SH-SY5Y (cell line): ENCODE measurements at regions not wholly inside any gene's neighbourhood (a gene's known extent, or its start where the extent isn't known, plus 50 kb on each side); places are given as distances from the start of the nearest gene placed in this dataset.

ENCODE experiments used
- GATA2 ChIP-seq: IDR thresholded peaks from 2 replicates; pipeline ENCODE4 v1.6.1; 2011; ENCODE audit warnings: mild to moderate bottlenecking, low read depth, low read length
- GATA3 ChIP-seq: IDR thresholded peaks from 2 replicates; pipeline ENCODE4 v1.6.1; 2011; ENCODE audit warnings: low read depth, mild to moderate bottlenecking, low read length, moderate library complexity

GRCh38 chr6:137766596-137767370 is 100.3 kb upstream of the TNFAIP3 start:
- TF ChIP-seq GATA3, result no peak
- TF ChIP-seq GATA2, result no peak

- TF ChIP-seq GATA3, result no peak
- no peak for TF ChIP-seq GATA2
These were observed 99.6 kb upstream of the TNFAIP3 start for GRCh38 chr6:137767465-137767864.

DNA sequence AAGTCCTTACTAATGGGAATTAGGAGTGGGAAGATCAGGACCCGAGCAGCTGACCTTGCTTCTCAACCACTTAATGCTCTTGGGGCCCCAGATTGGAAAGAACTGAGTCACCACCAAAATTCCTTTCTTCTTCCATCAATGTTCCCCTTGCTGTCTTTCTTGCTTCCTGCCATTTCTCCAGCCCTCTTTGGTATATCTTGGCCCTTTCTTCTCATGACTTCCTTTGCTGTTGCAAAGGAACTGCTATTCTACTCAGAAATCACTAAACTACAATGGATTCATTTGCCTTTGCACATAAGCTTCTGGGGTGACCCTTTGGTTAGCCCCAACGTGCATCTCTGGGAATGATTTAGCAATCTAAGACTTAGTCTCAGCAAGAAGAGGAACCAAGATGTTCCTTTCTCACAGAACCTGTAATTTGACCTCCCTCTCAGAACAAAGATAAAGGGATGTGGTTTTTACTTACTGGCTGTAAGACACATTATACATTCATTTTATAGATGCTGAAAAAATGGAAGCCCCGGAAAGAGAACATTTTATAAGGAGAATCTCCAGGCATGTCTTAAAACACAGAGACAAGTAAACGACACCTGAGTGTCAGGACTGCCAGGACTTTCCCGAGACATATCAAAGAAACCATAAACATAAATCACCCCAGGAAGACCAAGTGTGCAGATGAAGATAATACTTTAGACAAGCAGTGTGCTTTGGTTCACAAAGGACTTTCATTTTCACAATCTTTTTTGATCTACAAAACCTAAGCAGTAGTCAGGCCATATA is 99.0 kb upstream of the TNFAIP3 start:
- TF ChIP-seq GATA3 (no peak), GATA2 (no peak)

DNA sequence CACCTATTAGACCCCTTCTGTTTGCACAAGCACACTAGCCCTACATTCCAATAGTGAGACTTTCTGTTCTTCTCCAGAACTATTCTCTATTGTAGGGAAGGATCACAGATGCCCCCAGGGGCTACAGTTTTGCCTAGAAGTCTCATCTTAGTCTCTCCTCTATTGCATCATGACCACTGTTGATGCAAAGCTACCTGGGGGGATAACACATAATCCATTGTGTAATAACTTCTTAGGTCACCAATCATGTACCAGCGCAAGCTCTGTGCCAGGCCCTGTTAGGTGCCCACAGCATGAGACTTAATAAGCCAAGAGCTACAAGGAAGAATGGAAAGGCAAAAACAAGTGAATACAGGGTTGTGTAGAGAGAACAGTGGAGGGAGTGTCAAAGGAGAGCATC is 98.1 kb upstream of the TNFAIP3 start:
- no peak for TF ChIP-seq GATA3
- no peak for TF ChIP-seq GATA2

DNA sequence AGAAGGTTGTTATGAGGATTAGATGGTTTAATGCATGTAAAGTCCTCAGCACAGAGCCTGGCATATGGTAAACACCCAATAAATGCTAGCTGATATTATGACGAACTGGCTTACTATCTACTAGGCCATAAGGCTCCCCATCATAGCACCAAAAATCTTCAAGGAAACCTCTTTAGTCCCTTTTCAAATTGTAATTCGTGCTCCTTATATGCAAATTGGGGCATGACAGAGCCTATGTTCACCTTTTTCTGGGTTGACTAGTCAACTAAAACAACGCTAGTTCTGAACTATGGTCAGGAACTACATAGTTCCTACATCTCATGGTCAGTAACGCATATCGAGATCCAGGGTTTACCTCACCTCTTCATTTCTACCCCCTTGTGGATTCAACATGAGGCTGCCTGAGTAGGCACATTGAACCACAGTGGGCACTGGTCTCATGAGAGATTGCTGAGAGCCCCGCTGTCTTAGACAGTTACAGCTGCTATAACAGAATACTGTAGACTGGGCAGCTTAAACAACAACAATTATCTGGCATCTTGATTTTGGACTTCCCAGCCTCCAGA is 97.2 kb upstream of the TNFAIP3 start:
- TF ChIP-seq GATA2 (no peak), GATA3 (no peak)

DNA sequence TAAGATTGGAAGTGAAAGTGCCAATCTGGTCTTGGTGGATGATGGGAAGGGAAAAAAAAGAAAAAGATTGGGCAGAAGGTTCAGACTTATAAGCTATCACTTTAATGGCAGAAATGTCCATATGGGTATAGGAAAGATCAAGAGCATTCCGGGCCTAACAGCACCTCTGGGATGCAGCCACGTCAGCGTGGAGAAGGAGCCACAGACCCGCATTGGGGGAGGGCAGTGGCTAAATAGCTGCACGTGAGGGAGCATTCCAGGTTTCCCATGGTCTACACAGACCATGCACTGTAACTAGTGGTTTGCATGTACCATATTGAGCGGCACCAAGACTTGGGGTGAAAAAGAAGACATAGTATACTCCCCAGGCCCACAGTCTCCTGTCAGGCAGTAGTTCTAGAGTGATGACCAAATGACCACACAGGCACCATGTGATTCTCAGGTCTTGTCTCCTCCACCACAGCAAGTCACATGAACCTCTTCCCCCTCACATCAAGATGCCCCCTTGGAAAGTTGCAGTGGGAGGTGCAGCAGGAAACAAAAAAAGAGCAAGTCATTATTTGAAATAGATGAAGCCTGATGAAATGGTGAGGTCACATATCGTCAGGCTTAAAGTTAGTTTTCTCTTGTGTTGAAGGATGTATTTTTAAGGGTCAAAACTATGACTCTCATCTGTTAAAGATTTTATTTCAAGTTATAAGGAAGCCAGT is 94.4 kb upstream of the TNFAIP3 start:
- TF ChIP-seq GATA2 (no peak), GATA3 (no peak)

DNA sequence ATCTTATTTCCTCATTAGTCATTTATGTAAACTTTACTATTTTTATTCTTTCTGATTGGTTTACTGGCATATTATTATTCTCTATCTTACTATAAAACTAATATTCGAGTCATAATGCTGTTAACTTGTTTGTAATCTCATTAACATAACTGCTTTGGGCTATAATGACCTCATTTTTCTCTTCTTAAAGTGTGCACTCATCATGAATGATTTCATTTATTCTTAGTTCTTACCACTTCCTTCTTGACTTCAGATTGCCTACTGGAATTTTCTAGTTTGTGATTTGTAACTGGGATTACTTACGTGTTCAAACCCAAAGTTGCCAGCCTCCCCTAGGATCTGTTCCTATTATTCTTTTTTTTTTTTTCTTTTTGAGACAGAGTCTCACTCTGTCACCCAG is 91.8 kb upstream of the TNFAIP3 start:
- TF ChIP-seq GATA3 (no peak), GATA2 (no peak)

GRCh38 chr6:137775720-137776119 is 91.3 kb upstream of the TNFAIP3 start:
- TF ChIP-seq GATA2 (no peak), GATA3 (no peak)

GRCh38 chr6:137776256-137776655 is 90.8 kb upstream of the TNFAIP3 start:
- no peak for TF ChIP-seq GATA3
- no peak for TF ChIP-seq GATA2

DNA sequence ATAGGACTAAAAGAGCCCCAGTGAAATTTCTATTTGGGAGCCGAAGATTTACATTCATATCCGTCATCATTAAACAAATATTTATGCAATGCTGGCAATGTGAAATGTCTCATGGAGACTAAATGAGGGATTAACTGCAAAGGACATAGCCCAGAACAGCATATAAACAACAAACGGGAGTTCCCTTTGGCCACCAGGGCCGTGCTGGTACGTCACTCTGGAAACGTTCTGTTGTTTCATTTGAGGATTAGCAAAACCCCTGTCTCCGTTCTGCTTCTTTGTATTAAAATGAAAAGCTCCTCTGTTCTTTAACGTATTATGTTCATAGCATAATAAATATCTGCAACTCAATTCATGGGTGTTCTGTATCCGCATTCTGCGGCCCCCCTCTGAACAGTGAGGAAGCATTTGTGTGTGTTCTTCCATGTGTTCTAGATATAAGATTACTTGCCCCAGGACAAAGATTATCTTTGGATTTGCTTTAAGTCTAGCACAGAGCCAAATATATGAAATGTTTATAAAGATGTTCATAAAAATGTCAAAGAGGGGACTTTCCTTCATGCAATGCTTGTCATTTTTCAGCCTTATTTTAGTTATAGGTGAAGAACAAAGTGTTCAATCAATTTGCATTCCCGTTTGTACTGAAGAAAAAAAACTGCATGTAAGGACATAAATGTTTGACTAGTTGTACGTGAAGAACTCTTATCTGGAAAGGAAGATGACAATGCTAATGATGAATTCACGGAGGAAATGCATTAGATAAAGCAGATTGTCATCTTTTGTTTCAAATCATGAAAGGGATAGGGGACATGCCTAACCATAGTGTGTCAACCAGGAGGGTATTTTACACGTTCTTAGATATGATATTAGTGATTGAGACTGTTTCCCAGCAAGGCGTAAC is 90.0 kb upstream of the TNFAIP3 start:
- TF ChIP-seq GATA3, result no peak
- TF ChIP-seq GATA2, result no peak

- TF ChIP-seq GATA3 (no peak), GATA2 (no peak)
These were observed 89.4 kb upstream of the TNFAIP3 start for GRCh38 chr6:137777687-137778075.

- TF ChIP-seq GATA3 (no peak), GATA2 (no peak)
These were observed 87.1 kb upstream of the TNFAIP3 start for GRCh38 chr6:137779982-137780381.

DNA sequence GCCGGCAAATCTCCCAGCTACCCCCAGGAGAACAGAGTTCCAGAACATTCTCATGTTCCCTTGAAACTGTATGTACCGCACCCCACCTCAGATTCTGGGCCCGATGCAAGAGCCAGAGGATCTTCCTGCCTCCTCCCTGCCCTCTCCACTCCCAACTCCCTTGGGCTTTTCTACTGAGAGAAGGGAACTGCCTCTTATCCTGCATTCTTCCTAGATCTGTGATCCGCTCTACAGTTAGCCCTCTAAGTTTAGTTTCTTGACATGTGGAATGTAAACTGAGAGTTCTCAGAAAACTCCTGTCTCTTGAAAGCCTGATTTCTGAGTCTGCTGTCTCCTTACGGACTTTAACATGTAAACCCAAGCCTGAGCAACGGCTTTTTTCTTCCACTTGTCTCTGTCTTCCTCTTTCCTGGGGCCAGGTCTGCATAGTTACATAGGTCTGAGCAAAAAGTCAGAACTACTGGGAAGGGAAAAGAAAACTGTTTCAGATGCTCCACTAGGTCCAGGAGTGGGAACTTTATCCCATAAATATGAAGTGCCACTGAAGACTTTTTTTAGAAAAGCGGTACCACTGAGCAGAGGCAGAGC is 86.5 kb upstream of the TNFAIP3 start:
- TF ChIP-seq GATA2, result no peak
- no peak for TF ChIP-seq GATA3

GRCh38 chr6:137781639-137782038 is 85.4 kb upstream of the TNFAIP3 start:
- TF ChIP-seq GATA2 (no peak), GATA3 (no peak)
